ENCODE measurements at regions not wholly inside any gene's neighbourhood (a gene's known extent, or its start where the extent isn't known, plus 50 kb on each side); places are given as distances from the start of the nearest gene placed in this dataset.

- TF ChIP-seq, protein P1, sequence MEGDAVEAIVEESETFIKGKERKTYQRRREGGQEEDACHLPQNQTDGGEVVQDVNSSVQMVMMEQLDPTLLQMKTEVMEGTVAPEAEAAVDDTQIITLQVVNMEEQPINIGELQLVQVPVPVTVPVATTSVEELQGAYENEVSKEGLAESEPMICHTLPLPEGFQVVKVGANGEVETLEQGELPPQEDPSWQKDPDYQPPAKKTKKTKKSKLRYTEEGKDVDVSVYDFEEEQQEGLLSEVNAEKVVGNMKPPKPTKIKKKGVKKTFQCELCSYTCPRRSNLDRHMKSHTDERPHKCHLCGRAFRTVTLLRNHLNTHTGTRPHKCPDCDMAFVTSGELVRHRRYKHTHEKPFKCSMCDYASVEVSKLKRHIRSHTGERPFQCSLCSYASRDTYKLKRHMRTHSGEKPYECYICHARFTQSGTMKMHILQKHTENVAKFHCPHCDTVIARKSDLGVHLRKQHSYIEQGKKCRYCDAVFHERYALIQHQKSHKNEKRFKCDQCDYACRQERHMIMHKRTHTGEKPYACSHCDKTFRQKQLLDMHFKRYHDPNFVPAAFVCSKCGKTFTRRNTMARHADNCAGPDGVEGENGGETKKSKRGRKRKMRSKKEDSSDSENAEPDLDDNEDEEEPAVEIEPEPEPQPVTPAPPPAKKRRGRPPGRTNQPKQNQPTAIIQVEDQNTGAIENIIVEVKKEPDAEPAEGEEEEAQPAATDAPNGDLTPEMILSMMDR (IDR thresholded peaks at IDR 0.05): no peak
- no peak overlapping the region for H3K27ac Mint-ChIP-seq (ENCODE audit: unreplicated experiment)
- no peak for DNase-seq (ENCODE audit: low spot score)
- H3K36me3 Mint-ChIP-seq (ENCODE audit: low read depth): no peaks in the 10 kb centered on the region
- no peaks in the 10 kb centered on the region for H3K4me1 Mint-ChIP-seq (ENCODE audit: low read depth)
- H3K9me3 Mint-ChIP-seq (ENCODE audit: low read depth): peaks cover 6% of the 10 kb centered on the region
- H3K27me3 Mint-ChIP-seq (ENCODE audit: low read depth): peaks cover 2% of the 10 kb centered on the region
- no peak overlapping the region for H3K4me3 Mint-ChIP-seq (ENCODE audit: unreplicated experiment)
Observed at GRCh38 chr5:88438006-88438405, 169.4 kb upstream of the TMEM161B start.

GRCh38 chr5:88436290-88436689 lies 167.6 kb upstream of the TMEM161B start:
- H3K27ac Mint-ChIP-seq (ENCODE audit: unreplicated experiment): no peak overlapping the region
- H3K27me3 Mint-ChIP-seq (ENCODE audit: low read depth): peaks cover 4% of the 10 kb centered on the region
- H3K36me3 Mint-ChIP-seq (ENCODE audit: low read depth): no peaks in the 10 kb centered on the region
- H3K4me1 Mint-ChIP-seq (ENCODE audit: low read depth): no peaks in the 10 kb centered on the region
- H3K4me3 Mint-ChIP-seq (ENCODE audit: unreplicated experiment): no peak overlapping the region
- DNase-seq (ENCODE audit: low spot score): no peak
- H3K9me3 Mint-ChIP-seq (ENCODE audit: low read depth): peaks cover 6% of the 10 kb centered on the region
- TF ChIP-seq, protein P1 (IDR thresholded peaks at IDR 0.05): no peak

DNA sequence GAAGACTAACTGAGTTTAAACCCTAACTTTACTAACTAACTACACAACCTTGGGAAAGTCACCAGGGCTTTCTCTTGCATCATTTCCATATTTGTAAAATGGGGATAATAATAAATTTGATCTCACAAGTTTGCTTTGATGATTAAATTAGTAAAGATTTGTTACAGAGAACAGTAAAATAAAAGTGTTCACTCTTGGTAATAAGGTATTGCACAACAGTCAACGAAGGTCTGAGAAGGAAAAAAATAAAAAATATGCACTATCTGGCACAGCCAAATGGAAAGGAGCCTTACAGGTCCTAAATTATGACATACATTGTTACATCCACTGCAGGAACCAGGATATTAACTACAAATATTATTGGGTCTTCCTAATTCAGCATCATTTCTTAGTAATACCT lies 160.0 kb upstream of the TMEM161B start:
- TF ChIP-seq, protein P1 (IDR thresholded peaks at IDR 0.05): no peak
- H3K4me1 Mint-ChIP-seq (ENCODE audit: low read depth): no peaks in the 10 kb centered on the region
- peaks cover 5% of the 10 kb centered on the region for H3K27me3 Mint-ChIP-seq (ENCODE audit: low read depth)
- no peak overlapping the region for H3K27ac Mint-ChIP-seq (ENCODE audit: unreplicated experiment)
- H3K4me3 Mint-ChIP-seq (ENCODE audit: unreplicated experiment): no peak overlapping the region
- DNase-seq (ENCODE audit: low spot score): no peak
- no peaks in the 10 kb centered on the region for H3K36me3 Mint-ChIP-seq (ENCODE audit: low read depth)
- no peaks in the 10 kb centered on the region for H3K9me3 Mint-ChIP-seq (ENCODE audit: low read depth)

DNA sequence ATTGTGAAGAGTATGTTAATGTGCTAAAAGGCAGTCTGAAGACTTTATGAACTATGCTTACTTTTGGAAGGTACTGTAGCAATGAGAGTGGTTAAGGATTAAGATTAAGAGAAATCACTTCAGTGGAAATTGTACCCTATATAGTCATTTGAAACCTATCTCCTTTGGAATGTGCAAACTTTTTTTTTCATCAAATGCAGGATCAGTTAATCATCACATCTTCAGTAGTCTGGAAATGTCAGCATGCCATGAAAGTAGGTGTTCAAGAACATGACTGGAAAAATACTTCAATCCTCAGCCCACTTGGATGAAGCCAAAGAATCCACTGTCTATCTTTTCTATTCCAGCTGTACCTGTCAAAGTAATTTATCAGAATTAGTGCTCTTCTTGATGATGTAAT lies 157.8 kb upstream of the TMEM161B start:
- Mint-ChIP-seq H3K36me3 (ENCODE audit: low read depth) (no peaks in the 10 kb centered on the region), H3K4me1 (ENCODE audit: low read depth) (no peaks in the 10 kb centered on the region), H3K27me3 (ENCODE audit: low read depth) (peaks cover 1% of the 10 kb centered on the region), H3K27ac (ENCODE audit: unreplicated experiment) (no peak overlapping the region), H3K4me3 (ENCODE audit: unreplicated experiment) (no peak overlapping the region), H3K9me3 (ENCODE audit: low read depth) (no peaks in the 10 kb centered on the region)
- no peak for DNase-seq (ENCODE audit: low spot score)
- TF ChIP-seq, protein P1 (IDR thresholded peaks at IDR 0.05): no peak

DNA sequence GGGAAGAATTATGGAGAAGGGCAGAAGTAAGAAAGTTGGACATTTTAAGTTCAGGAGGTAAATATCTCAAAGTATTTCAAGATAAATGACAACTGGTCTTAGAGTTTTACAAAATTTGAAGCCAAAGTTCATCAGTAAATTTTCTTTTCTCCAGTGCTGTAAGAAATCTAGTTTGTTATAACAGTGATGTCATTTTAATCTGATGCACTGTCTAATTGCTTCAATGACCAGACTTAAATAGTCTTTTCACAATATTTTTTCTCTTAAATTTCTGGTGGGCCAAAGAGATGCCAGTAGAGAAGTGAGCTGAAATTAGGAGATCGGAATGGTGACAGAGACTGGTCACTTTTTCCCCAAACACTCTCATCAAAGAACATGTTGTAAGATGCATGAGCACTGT lies 156.5 kb upstream of the TMEM161B start:
- Mint-ChIP-seq H3K4me1 (ENCODE audit: low read depth) (no peaks in the 10 kb centered on the region), H3K4me3 (ENCODE audit: unreplicated experiment) (no peak overlapping the region), H3K27me3 (ENCODE audit: low read depth) (peaks cover 1% of the 10 kb centered on the region)

More for the DNA sequence above, 156.5 kb upstream of the TMEM161B start:
- H3K27ac Mint-ChIP-seq (ENCODE audit: unreplicated experiment): no peak overlapping the region
- TF ChIP-seq, protein P1 (IDR thresholded peaks at IDR 0.05): no peak
- H3K36me3 Mint-ChIP-seq (ENCODE audit: low read depth): no peaks in the 10 kb centered on the region
- DNase-seq (ENCODE audit: low spot score): no peak
- H3K9me3 Mint-ChIP-seq (ENCODE audit: low read depth): no peaks in the 10 kb centered on the region
